A549 (cell line): ENCODE measurements at regions not wholly inside any gene's neighbourhood (a gene's known extent, or its start where the extent isn't known, plus 50 kb on each side); places are given as distances from the start of the nearest gene placed in this dataset.

Source experiments
- ATAC-seq, 2 experiments: fragments of 200-7000 bp in 1 of 2; fragments of >200 bp in 1 of 2; cut with Nextera tagmentation in 1 of 2; cut with Tn5 transposase in 1 of 2; 3 replicates each; pipeline versions ENCODE4 v1.8.0 to v1.9.1; 2018 to 2020; ENCODE audit warnings: mild to moderate bottlenecking in 1 of 2, moderate library complexity in 1 of 2
- CTCF ChIA-PET: fragments of 300-600 bp; sonication (Branson Sonifier 250); formaldehyde crosslinking; extraction: SDS; loops from one replicate; lab custom pipeline; 2021; ENCODE audit warnings: antibody characterized with exemption, inconsistent platforms; lab: Yijun Ruan, JAX
- POLR2A ChIA-PET: fragments of 350-600 bp; formaldehyde crosslinking; extraction: SDS; loops from one replicate; lab custom pipeline; 2021; ENCODE audit warnings: antibody characterized with exemption, inconsistent platforms; lab: Yijun Ruan, JAX
- DNase-seq, 2 experiments: peaks; one replicate each; pipeline versions ENCODE4 v3.0.0 to v3.0.0-alpha.2; 2011 to 2016; ENCODE audit warnings: low read depth in 1 of 2, low spot score in 1 of 2
- FAIRE-seq: peaks from 2 replicates; lab custom pipeline; 2011; peaks lifted over from hg19 to GRCh38; lab: Jason Lieb, UNC
- H3K27ac ChIP-seq, 2 experiments: fragments of >200 bp; sonication (Bioruptor Twin); formaldehyde crosslinking; 3 replicates each; pipeline ENCODE4 v1.5.1; 2016 to 2017
- H3K4me1 ChIP-seq: fragments of >200 bp; sonication (Bioruptor Twin); formaldehyde crosslinking; 3 replicates; pipeline ENCODE4 v1.6.1; 2016
- H3K4me2 ChIP-seq: fragments of >200 bp; sonication (Bioruptor Twin); formaldehyde crosslinking; 3 replicates; pipeline ENCODE4 v1.6.1; 2016
- H3K4me3 ChIP-seq: fragments of >200 bp; sonication (Bioruptor Twin); formaldehyde crosslinking; 3 replicates; pipeline ENCODE4 v1.5.1; 2016
- H3K9me3 ChIP-seq: fragments of >200 bp; sonication (Bioruptor Twin); formaldehyde crosslinking; 3 replicates; pipeline ENCODE4 v1.6.1; 2016
- ATOH8 ChIP-seq: fragments of 250-450 bp; sonication (Bioruptor Pico); IDR thresholded peaks from 2 replicates; pipeline ENCODE4 v1.5.0; 2020; ENCODE audit warnings: low read depth, mild to moderate bottlenecking, moderate library complexity
- BCL3 ChIP-seq: fragments of >200 bp; sonication (Bioruptor Twin); formaldehyde crosslinking; IDR thresholded peaks from 3 replicates; pipeline ENCODE4 v1.6.1; 2016
- BHLHE40 ChIP-seq: IDR thresholded peaks from 2 replicates; pipeline ENCODE4 v1.6.1; 2012; ENCODE audit warnings: low read depth, low read length, inconsistent platforms
- CEBPB ChIP-seq, 2 experiments: fragments of >200 bp in 1 of 2; sonication (Bioruptor Twin) in 1 of 2; formaldehyde crosslinking in 1 of 2; IDR thresholded peaks; 2 replicates each; pipeline ENCODE4 v1.6.1; 2012 to 2016
- CHD2 ChIP-seq: fragments of 150-350 bp; IDR thresholded peaks from 2 replicates; pipeline ENCODE4 v1.6.1; 2014; ENCODE audit warnings: low read length; ENCODE audit not compliant: partially characterized antibody
- FOSL2 ChIP-seq, 2 experiments: fragments of 450-650 bp in 1 of 2; fragments of >200 bp in 1 of 2; sonication (Bioruptor Twin) in 1 of 2; formaldehyde crosslinking; IDR thresholded peaks; 2 replicates each; pipeline versions ENCODE4 v1.5.0 to v1.6.1; 2016 to 2020; ENCODE audit warnings: mild to moderate bottlenecking in 1 of 2, moderate library complexity in 1 of 2
- FOXS1 ChIP-seq: fragments of 250-450 bp; sonication (Bioruptor Pico); IDR thresholded peaks from 2 replicates; pipeline ENCODE4 v1.5.0; 2020; ENCODE audit warnings: mild to moderate bottlenecking, moderate library complexity
- HES2 ChIP-seq: fragments of >200 bp; sonication (Bioruptor Twin); formaldehyde crosslinking; IDR thresholded peaks from 2 replicates; pipeline ENCODE4 v1.6.1; 2016
- HEYL ChIP-seq: fragments of 250-450 bp; sonication (Bioruptor Pico); IDR thresholded peaks from 2 replicates; pipeline ENCODE4 v1.8.0; 2021; ENCODE audit warnings: mild to moderate bottlenecking, moderate library complexity
- HOXA7 ChIP-seq: fragments of 250-450 bp; sonication (Bioruptor Pico); IDR thresholded peaks from 2 replicates; pipeline ENCODE4 v1.5.0; 2020; ENCODE audit warnings: mild to moderate bottlenecking, moderate library complexity
- KDM1A ChIP-seq: fragments of 200-600 bp; sonication (generic); IDR thresholded peaks from 2 replicates; pipeline ENCODE4 v1.6.1; 2016; ENCODE audit warnings: low read depth, mild to moderate bottlenecking
- MAFK ChIP-seq: fragments of 450-650 bp; IDR thresholded peaks from 2 replicates; pipeline ENCODE4 v1.6.1; 2014; ENCODE audit not compliant: partially characterized antibody
- MAZ ChIP-seq: fragments of 150-350 bp; IDR thresholded peaks from 2 replicates; pipeline ENCODE4 v1.6.1; 2014; ENCODE audit warnings: antibody characterized with exemption, low read depth, low read length, borderline replicate concordance
- MYC ChIP-seq: IDR thresholded peaks from 2 replicates; pipeline ENCODE4 v1.6.1; 2012; ENCODE audit warnings: mild to moderate bottlenecking, inconsistent platforms, low read length, improper control_type of control experiment, borderline replicate concordance
- NR3C1 ChIP-seq: fragments of >200 bp; sonication (Bioruptor Twin); formaldehyde crosslinking; IDR thresholded peaks from 3 replicates; pipeline ENCODE4 v1.6.1; 2017
- PHF8 ChIP-seq: fragments of 200-600 bp; sonication (generic); IDR thresholded peaks from 2 replicates; pipeline ENCODE4 v1.6.1; 2016; ENCODE audit warnings: low read depth, mild to moderate bottlenecking, antibody characterized with exemption, moderate library complexity, borderline replicate concordance
- POLR2AphosphoS2 ChIP-seq: conservative IDR thresholded peaks from 2 replicates; pipeline ENCODE4 v1.6.1; 2012; ENCODE audit warnings: low read length, improper control_type of control experiment, inconsistent platforms
- RARB ChIP-seq: fragments of 250-450 bp; sonication (Bioruptor Pico); IDR thresholded peaks from 2 replicates; pipeline ENCODE4 v1.8.0; 2021; ENCODE audit warnings: mild to moderate bottlenecking, moderate library complexity
- RCOR1 ChIP-seq: fragments of 150-350 bp; IDR thresholded peaks from 2 replicates; pipeline ENCODE4 v1.6.1; 2014; ENCODE audit warnings: antibody characterized with exemption, low read length, low read depth
- REST ChIP-seq: fragments of 200-600 bp; sonication (generic); IDR thresholded peaks from 2 replicates; pipeline ENCODE4 v1.6.1; 2016; ENCODE audit warnings: antibody characterized with exemption, mild to moderate bottlenecking, moderate library complexity
- SMC3 ChIP-seq: fragments of >200 bp; sonication (Bioruptor Twin); formaldehyde crosslinking; IDR thresholded peaks from 3 replicates; pipeline ENCODE4 v1.6.1; 2018; ENCODE audit warnings: inconsistent platforms
- USF2 ChIP-seq: fragments of 450-650 bp; IDR thresholded peaks from 2 replicates; pipeline ENCODE4 v1.6.1; 2014; ENCODE audit warnings: antibody characterized with exemption
- ZC3H11A ChIP-seq: fragments of 450-650 bp; IDR thresholded peaks from 2 replicates; pipeline ENCODE4 v1.6.1; 2014; ENCODE audit warnings: antibody characterized with exemption, mild to moderate bottlenecking
- ZFP36 ChIP-seq: fragments of 450-650 bp; IDR thresholded peaks from 2 replicates; pipeline ENCODE4 v1.6.1; 2014; ENCODE audit warnings: borderline replicate concordance; ENCODE audit not compliant: partially characterized antibody
- ZSCAN20 ChIP-seq: fragments of 250-450 bp; sonication (Bioruptor Pico); IDR thresholded peaks from 2 replicates; pipeline ENCODE4 v1.8.0; 2022; ENCODE audit warnings: mild to moderate bottlenecking, moderate library complexity
- WGBS: methylation state at CpG from one replicate; pipeline ENCODE4 v1.1.6; 2017; ENCODE audit errors: missing lambda C conversion rate; 5-methylcytosine and 5-hydroxymethylcytosine counted together
- TF ChIP-seq, protein P1 (sequence below): IDR thresholded peaks from 2 replicates; pipeline ENCODE4 v1.6.1; 2012

- WGBS, result 36% methylated on average over 3 of the region's 3 CpGs
- no peaks in the 10 kb centered on the region for H3K4me1 ChIP-seq
- TF ChIP-seq RARB (CRISPR knock-in tag) (no peak), FOSL2 (IDR thresholded peaks at IDR 0.05) (no peak), FOSL2 (CRISPR knock-in tag; IDR thresholded peaks at IDR 0.05) (no peak), CEBPB (IDR thresholded peaks at IDR 0.05) (no peak), NR3C1 (no peak), KDM1A (no peak), HES2 (no peak), SMC3 (no peak), MYC (no peak), HOXA7 (CRISPR knock-in tag) (no peak), REST (no peak), BCL3 (no peak), ZC3H11A (no peak), MAFK (no peak), ZFP36 (no peak)
- TF ChIP-seq, protein P1, sequence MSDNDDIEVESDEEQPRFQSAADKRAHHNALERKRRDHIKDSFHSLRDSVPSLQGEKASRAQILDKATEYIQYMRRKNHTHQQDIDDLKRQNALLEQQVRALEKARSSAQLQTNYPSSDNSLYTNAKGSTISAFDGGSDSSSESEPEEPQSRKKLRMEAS, result no peak
- no peak overlapping the region for H3K27ac ChIP-seq
- no peak overlapping the region for H3K4me2 ChIP-seq
- no peak for DNase-seq
- ChIA-PET POLR2A (no interaction called here), CTCF (no interaction called here)
- FAIRE-seq, result no peak
- H3K4me3 ChIP-seq, result no peak overlapping the region
- no peaks in the 10 kb centered on the region for H3K9me3 ChIP-seq
- ATAC-seq, result no peak
Measured at GRCh38 chr4:116110713-116111112, 974.7 kb downstream of the TRAM1L1 start.

- DNase-seq (no peak), ATAC-seq (no peak), FAIRE-seq (no peak)
- Histone ChIP-seq H3K4me1 (no peaks in the 10 kb centered on the region), H3K27ac (no peak overlapping the region), H3K4me3 (no peak overlapping the region), H3K9me3 (no peaks in the 10 kb centered on the region), H3K4me2 (no peak overlapping the region)
- ChIA-PET POLR2A (no interaction called here), CTCF (no interaction called here)
- TF ChIP-seq HEYL (CRISPR knock-in tag) (no peak), MAZ (no peak), PHF8 (no peak), RCOR1 (no peak), FOSL2 (IDR thresholded peaks at IDR 0.05) (no peak), FOSL2 (CRISPR knock-in tag; IDR thresholded peaks at IDR 0.05) (no peak), ATOH8 (CRISPR knock-in tag) (no peak), ZSCAN20 (CRISPR knock-in tag) (no peak), HOXA7 (CRISPR knock-in tag) (no peak), USF2 (no peak), POLR2AphosphoS2 (no peak), CHD2 (no peak), BHLHE40 (no peak), FOXS1 (CRISPR knock-in tag) (no peak)
- TF ChIP-seq, protein P1, result no peak
- WGBS, result 40% methylated on average over 8 of the region's 8 CpGs
Measured at GRCh38 chr4:116108606-116109005, 976.8 kb downstream of the TRAM1L1 start.
